ENCODE measurements at regions not wholly inside any gene's neighbourhood (a gene's known extent, or its start where the extent isn't known, plus 50 kb on each side); places are given as distances from the start of the nearest gene placed in this dataset.

DNA sequence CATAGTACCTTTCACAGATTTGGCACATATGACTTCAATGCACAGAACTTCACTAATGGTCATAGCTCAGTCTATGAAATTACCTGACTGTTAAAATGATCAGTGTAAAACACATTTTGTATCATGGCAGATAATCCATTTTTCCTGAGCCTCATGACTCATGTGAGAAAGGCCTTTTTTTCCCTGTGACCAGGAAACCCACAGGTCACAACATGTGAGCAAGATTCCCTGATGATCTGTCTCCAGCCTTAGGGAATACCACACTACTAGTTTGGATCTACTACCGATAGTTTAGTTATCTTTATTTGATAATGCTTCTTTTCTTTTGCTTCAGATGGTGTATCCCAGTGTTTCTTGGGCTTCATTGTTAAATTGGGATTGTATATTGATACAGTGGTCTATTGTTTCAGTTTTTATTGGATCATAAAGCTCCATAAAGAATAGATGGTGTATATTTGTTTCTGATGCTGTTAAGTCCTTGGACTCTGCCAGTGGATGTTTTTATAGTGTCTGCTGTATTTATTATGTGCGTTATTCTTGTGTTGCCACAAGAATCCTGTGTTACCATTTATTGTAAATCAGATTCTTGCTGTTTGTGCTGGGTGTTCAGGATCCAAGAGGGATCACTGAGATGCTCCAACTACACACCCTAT is 248.7 kb upstream of the PELI2 start:
- TF ChIP-seq, protein P1, sequence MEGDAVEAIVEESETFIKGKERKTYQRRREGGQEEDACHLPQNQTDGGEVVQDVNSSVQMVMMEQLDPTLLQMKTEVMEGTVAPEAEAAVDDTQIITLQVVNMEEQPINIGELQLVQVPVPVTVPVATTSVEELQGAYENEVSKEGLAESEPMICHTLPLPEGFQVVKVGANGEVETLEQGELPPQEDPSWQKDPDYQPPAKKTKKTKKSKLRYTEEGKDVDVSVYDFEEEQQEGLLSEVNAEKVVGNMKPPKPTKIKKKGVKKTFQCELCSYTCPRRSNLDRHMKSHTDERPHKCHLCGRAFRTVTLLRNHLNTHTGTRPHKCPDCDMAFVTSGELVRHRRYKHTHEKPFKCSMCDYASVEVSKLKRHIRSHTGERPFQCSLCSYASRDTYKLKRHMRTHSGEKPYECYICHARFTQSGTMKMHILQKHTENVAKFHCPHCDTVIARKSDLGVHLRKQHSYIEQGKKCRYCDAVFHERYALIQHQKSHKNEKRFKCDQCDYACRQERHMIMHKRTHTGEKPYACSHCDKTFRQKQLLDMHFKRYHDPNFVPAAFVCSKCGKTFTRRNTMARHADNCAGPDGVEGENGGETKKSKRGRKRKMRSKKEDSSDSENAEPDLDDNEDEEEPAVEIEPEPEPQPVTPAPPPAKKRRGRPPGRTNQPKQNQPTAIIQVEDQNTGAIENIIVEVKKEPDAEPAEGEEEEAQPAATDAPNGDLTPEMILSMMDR (IDR thresholded peaks at IDR 0.05), result no peak
- TF ChIP-seq POLR2A (IDR thresholded peaks at IDR 0.05), result no peak
- H3K27me3 ChIP-seq, result no peaks in the 10 kb centered on the region
- 66 to 93% (median 86%) methylated on average over 2 of the region's 2 CpGs for WGBS, 4 donors
- DNase-seq, result no peak
- no peaks in the 10 kb centered on the region for H3K9me3 ChIP-seq (replicated peaks in 1 of 3)
- no peaks in the 10 kb centered on the region for H3K4me1 ChIP-seq (replicated peaks in 1 of 2)
- intact Hi-C loops (cut with DNase I), result no loop called here
- H3K4me3 ChIP-seq, result no peak overlapping the region
- H3K27ac ChIP-seq, result no peak overlapping the region
- no peaks in the 10 kb centered on the region for H3K36me3 ChIP-seq (replicated peaks in 1 of 2)

DNA sequence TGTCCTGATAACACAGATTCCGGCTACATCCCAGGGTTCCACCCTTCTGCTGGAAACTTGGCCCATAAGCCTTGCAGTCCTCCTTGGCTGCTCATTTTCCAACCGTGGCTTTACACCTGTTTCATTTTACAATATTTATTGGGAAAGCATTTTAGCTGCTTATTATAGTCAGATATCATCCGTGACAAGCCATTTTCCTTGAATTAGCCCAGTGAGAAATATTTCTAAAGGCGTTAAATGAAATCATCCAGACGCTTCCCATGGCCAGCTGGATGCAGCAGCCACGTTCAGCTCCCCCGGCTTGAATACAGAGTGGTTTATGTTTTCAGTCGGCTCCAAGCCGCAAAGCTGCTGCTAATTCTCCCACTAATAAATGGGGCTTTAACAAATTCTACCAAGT is 245.0 kb upstream of the PELI2 start:
- no peaks in the 10 kb centered on the region for H3K4me1 ChIP-seq (replicated peaks in 1 of 2)
- H3K9me3 ChIP-seq (replicated peaks in 1 of 3), result no peaks in the 10 kb centered on the region
- WGBS, 4 donors, result 67 to 78% (median 76%) methylated on average over 9 of the region's 9 CpGs
- DNase-seq, result no peak
- no peak overlapping the region for H3K27ac ChIP-seq
- H3K36me3 ChIP-seq (replicated peaks in 1 of 2), result no peaks in the 10 kb centered on the region
- H3K27me3 ChIP-seq, result no peaks in the 10 kb centered on the region
- no peak for TF ChIP-seq POLR2A (IDR thresholded peaks at IDR 0.05)
- TF ChIP-seq, protein P1 (IDR thresholded peaks at IDR 0.05), result no peak
- intact Hi-C loops (cut with DNase I), result no loop called here
- no peak overlapping the region for H3K4me3 ChIP-seq

DNA sequence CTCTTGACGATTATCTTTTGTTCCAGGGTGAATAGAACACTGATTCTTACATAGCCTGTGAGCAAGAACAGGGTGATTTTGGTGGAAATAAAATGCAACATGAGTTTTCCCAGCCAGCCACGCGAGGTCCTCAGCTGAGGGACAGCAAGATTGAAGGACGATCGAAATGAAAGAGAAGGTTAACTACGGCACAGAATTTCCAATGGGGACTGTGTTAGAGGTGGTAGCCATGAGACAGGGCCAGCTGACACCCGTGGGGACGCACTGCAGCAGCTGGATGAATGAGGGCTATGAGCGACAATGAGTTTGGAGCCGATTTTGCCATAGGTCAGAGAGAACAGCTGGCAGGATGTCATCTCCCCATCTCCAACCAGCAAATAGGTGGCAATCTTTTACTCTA is 243.4 kb upstream of the PELI2 start:
- no peak for DNase-seq
- no peak overlapping the region for H3K4me3 ChIP-seq

DNA sequence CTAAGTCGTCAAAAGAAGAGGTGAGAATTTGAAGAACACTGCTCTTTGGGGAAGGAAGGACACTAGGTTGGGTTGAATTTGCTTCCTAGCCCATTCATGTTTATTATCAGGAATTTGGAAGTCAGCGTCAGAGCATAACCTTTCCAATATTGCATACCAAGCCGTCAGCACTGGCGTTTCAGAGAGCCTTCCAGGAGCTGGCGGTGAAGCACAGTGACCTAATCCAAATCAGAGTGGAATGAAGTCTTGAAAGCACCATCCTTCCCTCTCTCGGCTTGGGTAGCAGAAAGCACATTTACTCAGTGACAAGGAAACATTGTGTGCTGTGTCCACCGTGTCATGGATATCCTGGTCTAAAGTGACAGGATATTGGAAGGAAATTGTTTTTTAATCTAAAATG is 240.3 kb upstream of the PELI2 start:
- H3K4me3 ChIP-seq, result no peak overlapping the region
- 52 to 62% (median 53%) methylated on average over 7 of the region's 7 CpGs for WGBS, 4 donors
- no peaks in the 10 kb centered on the region for H3K36me3 ChIP-seq (replicated peaks in 1 of 2)
- TF ChIP-seq POLR2A (IDR thresholded peaks at IDR 0.05), result no peak
- TF ChIP-seq, protein P1 (IDR thresholded peaks at IDR 0.05), result no peak
- no peaks in the 10 kb centered on the region for H3K9me3 ChIP-seq (replicated peaks in 1 of 3)
- intact Hi-C loops (cut with DNase I), result no loop called here
- peak in 2 of 7 donors; percentile 3 to 18 for DNase-seq
- H3K4me1 ChIP-seq (replicated peaks in 1 of 2), result no peaks in the 10 kb centered on the region
- no peak overlapping the region for H3K27ac ChIP-seq
- H3K27me3 ChIP-seq, result no peaks in the 10 kb centered on the region

More for the DNA sequence above, 243.4 kb upstream of the PELI2 start:
- intact Hi-C loops (cut with DNase I), result no loop called here
- Histone ChIP-seq H3K9me3 (replicated peaks in 1 of 3) (no peaks in the 10 kb centered on the region), H3K27ac (no peak overlapping the region), H3K27me3 (no peaks in the 10 kb centered on the region), H3K36me3 (replicated peaks in 1 of 2) (no peaks in the 10 kb centered on the region), H3K4me1 (replicated peaks in 1 of 2) (no peaks in the 10 kb centered on the region)
- TF ChIP-seq, protein P1 (IDR thresholded peaks at IDR 0.05), result no peak
- TF ChIP-seq POLR2A (IDR thresholded peaks at IDR 0.05), result no peak
- WGBS, 4 donors, result 58 to 71% (median 62%) methylated on average over 10 of the region's 10 CpGs

Measured in adrenal gland (tissue), 9 donors.